OCI-LY7 (cell line): ENCODE measurements at regions not wholly inside any gene's neighbourhood (a gene's known extent, or its start where the extent isn't known, plus 50 kb on each side); places are given as distances from the start of the nearest gene placed in this dataset.

ENCODE experiments used
- EZH2phosphoT487 ChIP-seq: fragments of 200-600 bp; sonication (generic); IDR thresholded peaks from 2 replicates; pipeline ENCODE4 v1.6.1; 2018; ENCODE audit warnings: low read depth, borderline replicate concordance, mild to moderate bottlenecking, mixed run types, antibody characterized with exemption, low read length, moderate library complexity, mixed read lengths
- TF ChIP-seq, protein P1 (sequence below): fragments of 200-600 bp; sonication (generic); conservative IDR thresholded peaks from 2 replicates; pipeline ENCODE4 v1.5.1; 2014; ENCODE audit warnings: mild to moderate bottlenecking, antibody characterized with exemption, low read length, moderate library complexity, mixed read lengths

DNA sequence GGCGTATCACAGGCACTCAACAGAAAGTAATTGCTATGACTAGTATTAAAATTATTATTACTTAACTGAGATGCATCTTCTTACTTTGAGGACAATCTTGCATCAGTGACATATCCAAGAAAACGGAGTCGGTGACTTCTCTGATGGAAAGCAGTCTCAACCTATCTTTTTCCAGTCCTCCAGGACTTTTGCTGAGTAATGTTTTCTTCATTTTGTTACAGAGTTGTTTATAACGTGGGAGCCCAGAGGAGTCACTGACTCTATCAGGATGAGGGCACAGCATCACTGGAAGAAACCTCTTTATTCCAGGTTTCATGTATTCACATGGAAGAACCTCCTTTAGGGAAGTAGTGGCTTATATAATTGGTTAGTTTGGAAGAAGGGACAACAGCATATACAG is 51.5 kb upstream of the MELK start:
- TF ChIP-seq, protein P1, sequence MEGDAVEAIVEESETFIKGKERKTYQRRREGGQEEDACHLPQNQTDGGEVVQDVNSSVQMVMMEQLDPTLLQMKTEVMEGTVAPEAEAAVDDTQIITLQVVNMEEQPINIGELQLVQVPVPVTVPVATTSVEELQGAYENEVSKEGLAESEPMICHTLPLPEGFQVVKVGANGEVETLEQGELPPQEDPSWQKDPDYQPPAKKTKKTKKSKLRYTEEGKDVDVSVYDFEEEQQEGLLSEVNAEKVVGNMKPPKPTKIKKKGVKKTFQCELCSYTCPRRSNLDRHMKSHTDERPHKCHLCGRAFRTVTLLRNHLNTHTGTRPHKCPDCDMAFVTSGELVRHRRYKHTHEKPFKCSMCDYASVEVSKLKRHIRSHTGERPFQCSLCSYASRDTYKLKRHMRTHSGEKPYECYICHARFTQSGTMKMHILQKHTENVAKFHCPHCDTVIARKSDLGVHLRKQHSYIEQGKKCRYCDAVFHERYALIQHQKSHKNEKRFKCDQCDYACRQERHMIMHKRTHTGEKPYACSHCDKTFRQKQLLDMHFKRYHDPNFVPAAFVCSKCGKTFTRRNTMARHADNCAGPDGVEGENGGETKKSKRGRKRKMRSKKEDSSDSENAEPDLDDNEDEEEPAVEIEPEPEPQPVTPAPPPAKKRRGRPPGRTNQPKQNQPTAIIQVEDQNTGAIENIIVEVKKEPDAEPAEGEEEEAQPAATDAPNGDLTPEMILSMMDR = no peak
- no peak for TF ChIP-seq EZH2phosphoT487
